Muscle of leg (tissue), 3 donors: ENCODE measurements at regions not wholly inside any gene's neighbourhood (a gene's known extent, or its start where the extent isn't known, plus 50 kb on each side); places are given as distances from the start of the nearest gene placed in this dataset.

ENCODE experiments used
- DNase-seq: peaks from one replicate; pipeline ENCODE4 v3.0.0; 2013
- H3K27ac ChIP-seq: one replicate; pipeline ENCODE4 v1.5.1; 2013; ENCODE audit warnings: mild to moderate bottlenecking, low read length, control low read depth
- H3K27me3 ChIP-seq: one replicate; pipeline ENCODE4 v1.6.1; 2013; ENCODE audit warnings: low read length; ENCODE audit not compliant: control insufficient read depth, insufficient read depth
- H3K36me3 ChIP-seq: one replicate; pipeline ENCODE4 v1.6.1; 2013; ENCODE audit warnings: low read length; ENCODE audit not compliant: control insufficient read depth, insufficient read depth
- H3K4me1 ChIP-seq: one replicate; pipeline ENCODE4 v1.6.1; 2013; ENCODE audit warnings: low read length; ENCODE audit not compliant: control insufficient read depth, insufficient read depth
- H3K4me3 ChIP-seq: one replicate; pipeline ENCODE4 v1.5.1; 2013; ENCODE audit warnings: low read length, control low read depth
- H3K9me3 ChIP-seq: replicated peaks from 2 replicates; pipeline ENCODE4 v1.6.1; 2013; ENCODE audit warnings: low read depth, low read length; ENCODE audit not compliant: control insufficient read depth
- WGBS: methylation state at CpG from one replicate; pipeline ENCODE4 v1.1.5; 2013; ENCODE audit warnings: missing lambda C conversion rate; ENCODE audit not compliant: insufficient coverage; 5-methylcytosine and 5-hydroxymethylcytosine counted together

- H3K27me3 ChIP-seq, result no peaks in the 10 kb centered on the region
- no peak for DNase-seq
- peaks cover 13% of the 10 kb centered on the region for H3K4me1 ChIP-seq
- H3K27ac ChIP-seq, result no peak overlapping the region
- no peaks in the 10 kb centered on the region for H3K36me3 ChIP-seq
- WGBS, result no CpG with 5 or more reads among the region's 1 CpG
- H3K9me3 ChIP-seq, result peaks cover 3% of the 10 kb centered on the region
- no peak overlapping the region for H3K4me3 ChIP-seq
These were observed 149.7 kb downstream of the FGF18 start for GRCh38 chr5:171569065-171569712.

GRCh38 chr5:171570244-171570825, 150.9 kb downstream of the FGF18 start:
- Histone ChIP-seq H3K36me3 (no peaks in the 10 kb centered on the region), H3K27ac (no peak overlapping the region), H3K9me3 (peaks cover 3% of the 10 kb centered on the region), H3K4me3 (no peak overlapping the region), H3K27me3 (no peaks in the 10 kb centered on the region), H3K4me1 (peaks cover 20% of the 10 kb centered on the region)
- WGBS, result 100% methylated on average over 1 of the region's 2 CpGs
- no peak for DNase-seq

GRCh38 chr5:171571663-171572062, 152.2 kb downstream of the FGF18 start:
- no peaks in the 10 kb centered on the region for H3K36me3 ChIP-seq
- no peaks in the 10 kb centered on the region for H3K27me3 ChIP-seq
- H3K4me3 ChIP-seq, result no peak overlapping the region
- H3K4me1 ChIP-seq, result peaks cover 22% of the 10 kb centered on the region
- peaks cover 3% of the 10 kb centered on the region for H3K9me3 ChIP-seq
- WGBS, result no CpG with 5 or more reads among the region's 3 CpGs
- H3K27ac ChIP-seq, result no peak overlapping the region
- DNase-seq, result no peak

- Histone ChIP-seq H3K27ac (no peak overlapping the region), H3K27me3 (no peaks in the 10 kb centered on the region), H3K36me3 (no peaks in the 10 kb centered on the region), H3K9me3 (peaks cover 3% of the 10 kb centered on the region), H3K4me3 (no peak overlapping the region), H3K4me1 (peaks cover 35% of the 10 kb centered on the region)
- no peak for DNase-seq
- WGBS, result no CpG with 5 or more reads among the region's 2 CpGs
These were observed 153.6 kb downstream of the FGF18 start for GRCh38 chr5:171573021-171573420.

GRCh38 chr5:171573451-171574225, 154.2 kb downstream of the FGF18 start:
- WGBS, result 29% methylated on average over 14 of the region's 17 CpGs
- H3K4me3 ChIP-seq, result no peak overlapping the region
- no peaks in the 10 kb centered on the region for H3K27me3 ChIP-seq
- peaks cover 40% of the 10 kb centered on the region for H3K4me1 ChIP-seq
- peaks cover 2% of the 10 kb centered on the region for H3K9me3 ChIP-seq
- H3K27ac ChIP-seq, result peak overlapping the region; percentile 83
- DNase-seq, result peak; percentile 84
- H3K36me3 ChIP-seq, result no peaks in the 10 kb centered on the region

GRCh38 chr5:171574376-171574775, 154.9 kb downstream of the FGF18 start:
- peak; percentile 97 for DNase-seq
- Histone ChIP-seq H3K27ac (peak overlapping the region; percentile 83), H3K36me3 (no peaks in the 10 kb centered on the region), H3K27me3 (peaks cover 2% of the 10 kb centered on the region), H3K4me1 (peaks cover 48% of the 10 kb centered on the region), H3K4me3 (no peak overlapping the region), H3K9me3 (no peaks in the 10 kb centered on the region)
- no CpG with 5 or more reads among the region's 4 CpGs for WGBS

- no peaks in the 10 kb centered on the region for H3K36me3 ChIP-seq
- WGBS, result no CpG with 5 or more reads among the region's 3 CpGs
- peaks cover 2% of the 10 kb centered on the region for H3K27me3 ChIP-seq
- DNase-seq, result peak; percentile 85
- H3K4me3 ChIP-seq, result no peak overlapping the region
- H3K4me1 ChIP-seq, result peaks cover 56% of the 10 kb centered on the region
- no peaks in the 10 kb centered on the region for H3K9me3 ChIP-seq
- peak overlapping the region; percentile 83 for H3K27ac ChIP-seq
These were observed 155.9 kb downstream of the FGF18 start for GRCh38 chr5:171575386-171575785.

- H3K9me3 ChIP-seq, result no peaks in the 10 kb centered on the region
- no peak for DNase-seq
- 75% methylated on average over 1 of the region's 3 CpGs for WGBS
- no peak overlapping the region for H3K4me3 ChIP-seq
- peaks cover 2% of the 10 kb centered on the region for H3K27me3 ChIP-seq
- H3K36me3 ChIP-seq, result no peaks in the 10 kb centered on the region
- peak overlapping the region; percentile 83 for H3K27ac ChIP-seq
- H3K4me1 ChIP-seq, result peaks cover 60% of the 10 kb centered on the region
These were observed 156.4 kb downstream of the FGF18 start for GRCh38 chr5:171575808-171576207.

GRCh38 chr5:171577042-171577758, 157.8 kb downstream of the FGF18 start:
- 56% methylated on average over 2 of the region's 13 CpGs for WGBS
- peak overlapping the region; percentile 91 for H3K27ac ChIP-seq
- no peaks in the 10 kb centered on the region for H3K9me3 ChIP-seq
- H3K27me3 ChIP-seq, result peaks cover 2% of the 10 kb centered on the region
- no peaks in the 10 kb centered on the region for H3K36me3 ChIP-seq
- H3K4me1 ChIP-seq, result peaks cover 70% of the 10 kb centered on the region
- no peak overlapping the region for H3K4me3 ChIP-seq
- peak; percentile 96 for DNase-seq
